ENCODE measurements at regions not wholly inside any gene's neighbourhood (a gene's known extent, or its start where the extent isn't known, plus 50 kb on each side); places are given as distances from the start of the nearest gene placed in this dataset.

- TF ChIP-seq CTCF (IDR thresholded peaks at IDR 0.05; ENCODE audit: low read depth, low read length, poor library complexity, severe bottlenecking): no peak
- no peak for TF ChIP-seq EZH2phosphoT487 (IDR thresholded peaks at IDR 0.05; ENCODE audit: borderline replicate concordance, low read length)
Measured at GRCh38 chr2:74050151-74050550, 65.4 kb downstream of the TET3 start.
